IMR-90 (cell line): ENCODE measurements at regions not wholly inside any gene's neighbourhood (a gene's known extent, or its start where the extent isn't known, plus 50 kb on each side); places are given as distances from the start of the nearest gene placed in this dataset.

Source experiments
- ATAC-seq: fragments of 200-7000 bp; cut with Tn5 transposase; 2 replicates; pipeline ENCODE4 v1.9.1; 2020; ENCODE audit warnings: low read depth, mild to moderate bottlenecking, moderate library complexity
- BruUV-seq: library from RNA; stranded (reverse); fragments of 400-500 nt; replicated peaks from 2 replicates; lab custom pipeline; 2021; lab: Mats Ljungman, UMichigan
- CTCF ChIA-PET: fragments of 300-600 bp; formaldehyde crosslinking; extraction: SDS; loops from one replicate; lab custom pipeline; 2021; ENCODE audit warnings: antibody characterized with exemption; lab: Yijun Ruan, JAX
- POLR2A ChIA-PET: fragments of 300-600 bp; sonication (Branson Sonifier 250); formaldehyde crosslinking; loops from one replicate; lab custom pipeline; 2022; ENCODE audit warnings: antibody characterized with exemption; ENCODE audit not compliant: unreplicated experiment; lab: Charles Lee
- DNase-seq: peaks from one replicate; pipeline ENCODE4 v3.0.0; 2013
- H2AFZ ChIP-seq: replicated peaks from 2 replicates; pipeline ENCODE3; 2013; ENCODE audit warnings: low read length, mild to moderate bottlenecking; ENCODE audit not compliant: poor library complexity
- H2AK5ac ChIP-seq: 2 replicates; pipeline ENCODE4 v1.6.1; 2013; ENCODE audit warnings: low read depth, low read length, inconsistent platforms
- H2AK9ac ChIP-seq: replicated peaks from 2 replicates; pipeline ENCODE3; 2013; ENCODE audit warnings: mild to moderate bottlenecking, low read depth, low read length, moderate library complexity; ENCODE audit not compliant: poor library complexity
- H2BK120ac ChIP-seq: 2 replicates; pipeline ENCODE4 v1.6.1; 2013; ENCODE audit warnings: low read depth, low read length, inconsistent platforms
- H2BK15ac ChIP-seq: 3 replicates; pipeline ENCODE4 v1.6.1; 2013; ENCODE audit warnings: low read depth, low read length, inconsistent platforms
- H2BK20ac ChIP-seq: 2 replicates; pipeline ENCODE4 v1.6.1; 2013; ENCODE audit warnings: low read depth, mild to moderate bottlenecking, inconsistent platforms, low read length, moderate library complexity
- H2BK5ac ChIP-seq: 2 replicates; pipeline ENCODE4 v1.6.1; 2013; ENCODE audit warnings: mild to moderate bottlenecking, low read depth, low read length, inconsistent platforms; ENCODE audit not compliant: poor library complexity, severe bottlenecking
- H3K14ac ChIP-seq: replicated peaks from 2 replicates; pipeline ENCODE4 v1.6.1; 2013; ENCODE audit warnings: low read depth, low read length, inconsistent platforms
- H3K18ac ChIP-seq: 2 replicates; pipeline ENCODE4 v1.6.1; 2013; ENCODE audit warnings: low read depth, low read length, control low read depth
- H3K23ac ChIP-seq: 2 replicates; pipeline ENCODE4 v1.6.1; 2013; ENCODE audit warnings: low read depth, low read length, inconsistent platforms
- H3K27ac ChIP-seq: 2 replicates; pipeline ENCODE4 v1.5.1; 2013; ENCODE audit warnings: mild to moderate bottlenecking, control low read depth, low read length; ENCODE audit not compliant: insufficient read depth
- H3K27me3 ChIP-seq: 2 replicates; pipeline ENCODE4 v1.6.1; 2013; ENCODE audit warnings: low read length; ENCODE audit not compliant: control insufficient read depth, insufficient read depth
- H3K36me3 ChIP-seq: 2 replicates; pipeline ENCODE4 v1.6.1; 2013; ENCODE audit warnings: low read length, mixed read lengths; ENCODE audit not compliant: control insufficient read depth, insufficient read depth
- H3K4ac ChIP-seq: 2 replicates; pipeline ENCODE4 v1.6.1; 2013; ENCODE audit warnings: low read depth, low read length, inconsistent platforms
- H3K4me1 ChIP-seq: 2 replicates; pipeline ENCODE4 v1.6.1; 2013; ENCODE audit warnings: low read length, mixed read lengths; ENCODE audit not compliant: control insufficient read depth, insufficient read depth
- H3K4me2 ChIP-seq: 2 replicates; pipeline ENCODE4 v1.6.1; 2013; ENCODE audit warnings: low read depth, mild to moderate bottlenecking, control low read depth, low read length, moderate library complexity
- H3K4me3 ChIP-seq: 2 replicates; pipeline ENCODE4 v1.5.1; 2013; ENCODE audit warnings: low read depth, mild to moderate bottlenecking, control low read depth, low read length, moderate library complexity; ENCODE audit not compliant: insufficient read depth
- H3K56ac ChIP-seq: 2 replicates; pipeline ENCODE4 v1.6.1; 2013; ENCODE audit warnings: low read length, inconsistent platforms; ENCODE audit not compliant: insufficient read depth; ENCODE audit errors: extremely low read depth
- H3K79me1 ChIP-seq, 2 experiments: 2 replicates each; pipeline ENCODE4 v1.6.1; 2013; ENCODE audit warnings: low read length in 2 of 2, inconsistent platforms in 1 of 2, low read depth in 1 of 2
- H3K9ac ChIP-seq: 2 replicates; pipeline ENCODE4 v1.6.1; 2013; ENCODE audit warnings: low read depth, low read length, control low read depth
- H3K9me1 ChIP-seq: 2 replicates; pipeline ENCODE4 v1.6.1; 2013; ENCODE audit warnings: low read length, inconsistent platforms; ENCODE audit not compliant: insufficient read depth
- H3K9me3 ChIP-seq: 2 replicates; pipeline ENCODE4 v1.6.1; 2013; ENCODE audit warnings: low read length; ENCODE audit not compliant: control insufficient read depth, insufficient read depth
- H4K20me1 ChIP-seq: 2 replicates; pipeline ENCODE4 v1.6.1; 2013; ENCODE audit warnings: low read length, inconsistent platforms; ENCODE audit not compliant: insufficient read depth
- H4K5ac ChIP-seq: 2 replicates; pipeline ENCODE4 v1.6.1; 2013; ENCODE audit warnings: mild to moderate bottlenecking, low read depth, low read length, control low read depth
- H4K8ac ChIP-seq, 2 experiments: 2 replicates each; pipeline ENCODE4 v1.6.1; 2013; ENCODE audit warnings: low read depth in 2 of 2, low read length in 2 of 2, control low read depth in 1 of 2, inconsistent platforms in 1 of 2
- H4K91ac ChIP-seq: 2 replicates; pipeline ENCODE4 v1.6.1; 2013; ENCODE audit warnings: low read depth, low read length, inconsistent platforms; ENCODE audit not compliant: insufficient read depth
- CEBPB ChIP-seq: IDR thresholded peaks from 2 replicates; pipeline ENCODE4 v1.6.1; 2012; ENCODE audit warnings: low read depth, low read length, improper control_type of control experiment
- FOS ChIP-seq: fragments of 150-350 bp; IDR thresholded peaks from 2 replicates; pipeline ENCODE4 v1.6.1; 2016; ENCODE audit warnings: low read depth, low read length
- MXI1 ChIP-seq: IDR thresholded peaks from 2 replicates; pipeline ENCODE4 v1.6.1; 2012; ENCODE audit warnings: low read depth, mild to moderate bottlenecking, low read length, moderate library complexity, borderline replicate concordance
- NFE2L2 ChIP-seq: fragments of 150-350 bp; IDR thresholded peaks from 2 replicates; pipeline ENCODE4 v1.6.1; 2016; ENCODE audit warnings: low read depth, mild to moderate bottlenecking, low read length
- POLR2A ChIP-seq: IDR thresholded peaks from 2 replicates; pipeline ENCODE4 v1.6.1; 2012; ENCODE audit warnings: mild to moderate bottlenecking, low read depth, low read length
- RAD21 ChIP-seq: IDR thresholded peaks from 2 replicates; pipeline ENCODE4 v1.6.1; 2012; ENCODE audit warnings: low read length, improper control_type of control experiment
- RCOR1 ChIP-seq: IDR thresholded peaks from 2 replicates; pipeline ENCODE4 v1.6.1; 2012; ENCODE audit warnings: mild to moderate bottlenecking, low read length, improper control_type of control experiment; ENCODE audit not compliant: insufficient replicate concordance
- RFX5 ChIP-seq: IDR thresholded peaks from 2 replicates; pipeline ENCODE4 v1.8.0; 2012; ENCODE audit warnings: low read depth, mild to moderate bottlenecking, low read length, moderate library complexity
- SMC3 ChIP-seq: fragments of 150-350 bp; IDR thresholded peaks from 2 replicates; pipeline ENCODE4 v1.6.1; 2016; ENCODE audit warnings: low read depth, mild to moderate bottlenecking, antibody characterized with exemption, low read length, moderate library complexity
- USF2 ChIP-seq: fragments of 150-350 bp; IDR thresholded peaks from 2 replicates; pipeline ENCODE4 v1.6.1; 2017; ENCODE audit warnings: mild to moderate bottlenecking, antibody characterized with exemption, low read length, low read depth
- WGBS, 2 experiments: methylation state at CpG; one replicate each; pipeline versions ENCODE4 v1.1.5 to v1.1.7; 2013; ENCODE audit warnings: missing lambda C conversion rate in 2 of 2; ENCODE audit not compliant: insufficient read length in 1 of 2; ENCODE audit errors: extremely low coverage in 2 of 2; 5-methylcytosine and 5-hydroxymethylcytosine counted together
- dilution Hi-C: fragments of 300-500 bp; cut with HindIII; formaldehyde crosslinking; loops from one replicate; pipeline ENCODE4 v1.14.3; 2018; ENCODE audit warnings: low sequenced_read_pairs; ENCODE audit not compliant: unreplicated experiment
- in situ Hi-C: fragments of 300-500 bp; cut with MboI; formaldehyde crosslinking; loops from 3 replicates; pipeline ENCODE4 v1.14.3; 2019; ENCODE audit warnings: low sequenced_read_pairs, inconsistent platforms, mixed read lengths
- intact Hi-C: fragments of 100-400 bp; cut with micrococcal nuclease; formaldehyde crosslinking; loops from 2 replicates; pipeline ENCODE4 v1.10.0; 2022

- no peak overlapping the region for H2AK9ac ChIP-seq
- H3K56ac ChIP-seq, result no peak overlapping the region
- dilution Hi-C loops (no loop called here), in situ Hi-C loops (no loop called here), intact Hi-C loops (no loop called here)
- no peak overlapping the region for H3K9ac ChIP-seq
- TF ChIP-seq SMC3 (no peak), NFE2L2 (no peak), CEBPB (no peak), POLR2A (no peak), MXI1 (no peak), RAD21 (no peak), FOS (no peak), RFX5 (no peak), USF2 (no peak), RCOR1 (no peak)
- H3K9me3 ChIP-seq, result peaks cover 6% of the 10 kb centered on the region
- H2AK5ac ChIP-seq, result no peak overlapping the region
- H3K27me3 ChIP-seq, result no peaks in the 10 kb centered on the region
- H4K20me1 ChIP-seq, result no peaks in the 10 kb centered on the region
- no peak overlapping the region for H2BK20ac ChIP-seq
- H3K27ac ChIP-seq, result no peak overlapping the region
- no peak overlapping the region for H4K91ac ChIP-seq
- H3K14ac ChIP-seq, result no peak overlapping the region
- WGBS, 2 experiments, result no CpG with 5 or more reads among the region's 5 CpGs
- H3K4ac ChIP-seq, result no peak overlapping the region
- no peak overlapping the region for H3K18ac ChIP-seq
- no peak overlapping the region for H2BK15ac ChIP-seq
- ATAC-seq (no peak), DNase-seq (no peak)
- H2BK5ac ChIP-seq, result no peak overlapping the region
- ChIA-PET CTCF (no interaction called here), POLR2A (no interaction called here)
- no peaks in the 10 kb centered on the region for H3K4me1 ChIP-seq
- H3K4me2 ChIP-seq, result no peak overlapping the region
- H3K79me1 ChIP-seq, result no peaks in the 10 kb centered on the region
- H2AFZ ChIP-seq, result no peak overlapping the region
- H3K4me3 ChIP-seq, result no peak overlapping the region
- no peaks in the 10 kb centered on the region for H3K36me3 ChIP-seq
- no peak overlapping the region for H4K5ac ChIP-seq
- H4K8ac ChIP-seq, result no peak overlapping the region
- no peak overlapping the region for H2BK120ac ChIP-seq
- no TSS peak for BruUV-seq
- no peak overlapping the region for H3K23ac ChIP-seq
- no peaks in the 10 kb centered on the region for H3K9me1 ChIP-seq
These were observed 867.8 kb upstream of the CDH8 start for GRCh38 chr16:62903961-62904502.
